ENCODE measurements at regions not wholly inside any gene's neighbourhood (a gene's known extent, or its start where the extent isn't known, plus 50 kb on each side); places are given as distances from the start of the nearest gene placed in this dataset.
"Not testable (repeated sequence)": the region's sequence is repeated elsewhere in the genome, so short reads cannot be mapped to it uniquely, and the experiment has no call there.

DNA sequence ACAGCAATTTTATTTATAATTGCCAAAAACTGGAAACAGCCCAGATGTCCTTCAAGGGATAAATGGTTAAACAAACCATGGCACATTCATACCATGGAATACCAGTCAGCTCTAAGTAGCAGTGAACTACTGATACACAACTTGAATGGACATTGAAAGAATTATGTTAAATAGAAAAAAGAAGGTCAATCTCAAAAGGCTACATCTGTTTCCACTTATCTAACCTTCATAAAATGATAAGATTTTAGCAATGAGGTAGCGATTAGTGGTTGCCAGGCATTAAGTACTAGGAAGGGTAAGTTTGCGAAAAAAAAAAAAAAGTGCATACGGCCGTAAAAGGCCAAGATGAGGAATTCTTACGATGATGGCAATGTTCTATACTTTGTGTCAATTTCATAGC is 738.7 kb upstream of the ANO3 start:
- TF ChIP-seq POLR2A (IDR thresholded peaks at IDR 0.05; ENCODE audit: low read depth, low read length), result no peak
- no peak for FAIRE-seq
- no peak for DNase-seq (ENCODE audit: insufficient read length, low spot score)

DNA sequence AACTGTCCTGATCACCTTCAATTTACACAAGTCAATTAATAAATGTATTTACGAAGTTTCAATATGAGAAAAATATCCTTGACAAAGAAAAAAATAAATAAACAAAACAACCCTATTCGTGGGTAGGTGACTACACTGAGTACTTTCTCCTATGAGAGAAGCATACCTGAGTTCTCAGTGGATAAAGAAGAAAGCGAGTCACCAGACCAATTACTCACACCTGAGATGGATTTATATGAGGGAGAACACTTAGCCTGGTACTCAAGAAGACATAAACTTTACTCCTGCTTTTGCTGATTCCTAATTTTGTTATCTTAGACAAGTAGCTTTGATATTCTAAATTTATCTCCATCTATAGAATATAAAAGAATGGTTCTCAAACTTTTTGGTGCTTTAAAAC is 735.2 kb upstream of the ANO3 start:
- DNase-seq (ENCODE audit: insufficient read length, low spot score) (no peak), FAIRE-seq (no peak)

GRCh38 chr11:25597696-25598095 is 734.2 kb upstream of the ANO3 start:
- TF ChIP-seq POLR2A (IDR thresholded peaks at IDR 0.05; ENCODE audit: low read depth, low read length), result no peak
- DNase-seq (ENCODE audit: insufficient read length, low spot score), result no peak
- no peak for FAIRE-seq

More for the DNA sequence above, 735.2 kb upstream of the ANO3 start:
- no peak for TF ChIP-seq POLR2A (IDR thresholded peaks at IDR 0.05; ENCODE audit: low read depth, low read length)

DNA sequence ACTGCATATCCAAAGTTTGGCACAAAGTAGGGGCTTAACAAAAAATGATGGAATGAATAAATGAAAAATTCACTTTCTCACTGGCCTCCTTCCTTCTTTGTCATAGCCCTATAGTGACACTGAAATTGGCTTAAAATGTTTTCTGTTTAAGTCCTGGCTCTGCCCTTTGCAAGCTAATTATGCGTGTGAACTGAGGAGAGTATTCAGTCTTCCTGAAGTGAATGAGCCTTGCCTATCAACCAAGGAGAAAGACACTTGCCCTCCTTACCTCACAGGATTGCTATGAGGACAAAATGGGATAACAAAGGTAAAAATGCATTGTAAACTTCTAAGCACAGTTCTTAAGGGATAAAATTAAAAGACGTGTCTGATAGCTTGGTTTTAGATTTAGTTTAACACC is 729.8 kb upstream of the ANO3 start:
- no peak for TF ChIP-seq POLR2A (IDR thresholded peaks at IDR 0.05; ENCODE audit: low read depth, low read length)
- FAIRE-seq (no peak), DNase-seq (ENCODE audit: insufficient read length, low spot score) (no peak)

- no peak for TF ChIP-seq POLR2A (IDR thresholded peaks at IDR 0.05; ENCODE audit: low read depth, low read length)
- DNase-seq (ENCODE audit: insufficient read length, low spot score) (no peak), FAIRE-seq (no peak)
Observed at GRCh38 chr11:25602959-25603358, 729.0 kb upstream of the ANO3 start.

- DNase-seq (ENCODE audit: insufficient read length, low spot score) (no peak), FAIRE-seq (no peak)
- no peak for TF ChIP-seq POLR2A (IDR thresholded peaks at IDR 0.05; ENCODE audit: low read depth, low read length)
Observed at GRCh38 chr11:25612806-25613205, 719.1 kb upstream of the ANO3 start.

DNA sequence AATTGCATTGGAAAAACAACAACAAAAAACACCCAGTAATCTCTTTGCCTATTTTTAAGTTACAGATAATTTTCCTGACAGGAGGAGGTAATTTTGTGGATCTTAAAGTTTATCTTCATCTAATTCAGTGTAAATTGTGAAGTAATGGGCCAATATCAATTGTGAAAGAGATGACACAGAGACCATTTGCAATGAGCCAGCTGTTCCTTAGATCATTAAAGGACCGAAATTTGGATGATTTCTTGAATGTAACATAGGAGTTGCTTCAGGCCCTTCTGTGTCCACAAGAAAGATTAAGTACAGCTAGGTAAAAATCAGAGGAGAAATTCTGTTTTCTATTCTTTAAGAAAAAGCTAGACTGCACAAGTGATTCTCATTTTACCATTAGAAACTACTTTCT is 718.5 kb upstream of the ANO3 start:
- no peak for TF ChIP-seq POLR2A (IDR thresholded peaks at IDR 0.05; ENCODE audit: low read depth, low read length)
- DNase-seq (ENCODE audit: insufficient read length, low spot score) (no peak), FAIRE-seq (no peak)

DNA sequence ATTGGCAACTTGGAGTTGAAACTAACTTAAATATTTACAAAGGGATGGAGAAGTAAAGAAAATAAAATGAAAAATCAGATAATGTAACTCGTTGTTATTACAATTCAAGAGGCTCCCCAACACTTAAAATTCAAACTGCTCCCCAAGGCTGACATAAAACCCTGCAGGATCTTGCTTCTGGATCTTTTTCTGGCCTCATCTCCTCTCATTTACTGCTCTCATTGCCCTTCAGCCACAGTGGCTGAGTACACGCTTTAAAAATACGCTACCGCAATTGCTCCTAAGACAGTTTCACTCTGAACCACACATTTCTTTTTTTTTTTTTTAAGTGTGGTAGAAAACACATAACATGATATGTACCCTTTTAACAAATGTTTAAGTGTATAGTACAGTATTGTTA is 718.1 kb upstream of the ANO3 start:
- FAIRE-seq (no peak), DNase-seq (ENCODE audit: insufficient read length, low spot score) (no peak)
- no peak for TF ChIP-seq POLR2A (IDR thresholded peaks at IDR 0.05; ENCODE audit: low read depth, low read length)

- TF ChIP-seq POLR2A (IDR thresholded peaks at IDR 0.05; ENCODE audit: low read depth, low read length), result no peak
- DNase-seq (ENCODE audit: insufficient read length, low spot score) (no peak), FAIRE-seq (no peak)
Observed at GRCh38 chr11:25615069-25615468, 716.9 kb upstream of the ANO3 start.

DNA sequence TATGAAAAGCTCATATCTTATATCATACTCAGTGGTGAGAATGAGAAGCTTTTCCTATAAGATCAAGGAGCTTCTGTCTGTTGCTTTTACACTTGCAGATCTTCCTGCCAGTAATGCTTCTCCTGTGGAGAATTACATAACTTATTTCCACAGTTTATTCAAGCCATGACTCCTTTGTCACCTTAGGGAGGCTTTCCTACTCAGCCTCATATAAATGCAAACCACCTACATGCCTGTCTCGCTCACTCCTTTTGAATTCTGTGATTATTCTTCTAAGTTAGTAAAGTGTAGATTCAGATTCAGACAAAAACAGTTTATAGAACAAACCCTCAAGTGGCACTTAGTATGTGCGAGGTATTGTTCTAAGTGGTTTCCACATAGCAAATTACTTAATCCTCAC is 716.1 kb upstream of the ANO3 start:
- DNase-seq (ENCODE audit: insufficient read length, low spot score) (no peak), FAIRE-seq (no peak)
- TF ChIP-seq POLR2A (IDR thresholded peaks at IDR 0.05; ENCODE audit: low read depth, low read length), result no peak

- TF ChIP-seq POLR2A (IDR thresholded peaks at IDR 0.05; ENCODE audit: low read depth, low read length), result no peak
- FAIRE-seq (no peak), DNase-seq (ENCODE audit: insufficient read length, low spot score) (no peak)
Observed at GRCh38 chr11:25625094-25625493, 706.8 kb upstream of the ANO3 start.

DNA sequence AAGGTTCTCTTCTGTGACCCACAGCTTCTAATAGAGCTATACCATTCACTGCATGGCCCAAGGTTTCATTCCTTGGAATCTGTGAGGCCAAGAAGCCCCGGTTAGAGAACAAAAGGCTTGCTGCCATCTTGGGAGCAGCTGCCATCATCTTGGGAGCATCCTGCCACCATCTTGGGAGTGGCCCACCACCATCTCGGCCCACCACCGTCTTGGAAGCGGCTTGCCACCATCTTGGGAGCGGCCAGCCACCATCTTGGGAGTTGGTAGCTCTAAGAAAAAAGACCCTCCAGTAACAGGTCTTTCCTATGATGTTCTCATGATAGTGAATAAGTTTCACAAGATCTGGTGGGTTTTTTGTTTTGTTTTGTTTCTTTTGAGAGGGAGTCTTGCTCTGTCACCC is 703.9 kb upstream of the ANO3 start:
- FAIRE-seq, result no peak
- no peak for TF ChIP-seq POLR2A (IDR thresholded peaks at IDR 0.05; ENCODE audit: low read depth, low read length)
- DNase-seq (ENCODE audit: insufficient read length, low spot score), result no peak

DNA sequence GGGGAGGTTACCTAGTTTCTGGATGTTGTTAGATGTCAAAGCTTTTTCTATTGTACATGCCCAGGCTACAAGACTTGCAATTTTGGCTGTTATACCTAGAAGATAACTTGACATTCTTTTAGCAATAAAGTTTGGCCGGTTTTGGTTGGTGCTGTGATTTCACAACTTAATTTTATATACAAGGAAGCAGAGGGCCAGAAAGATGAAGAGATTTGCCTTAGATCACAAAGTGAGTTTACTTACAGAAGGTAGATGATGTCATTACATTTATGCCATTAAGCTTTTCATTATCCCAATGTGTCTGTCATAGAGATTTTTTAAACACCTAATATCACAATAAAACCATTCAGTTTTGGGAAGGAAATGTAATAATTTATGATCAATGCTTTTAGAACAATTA is 698.7 kb upstream of the ANO3 start:
- DNase-seq (ENCODE audit: insufficient read length, low spot score) (no peak), FAIRE-seq (no peak)

DNA sequence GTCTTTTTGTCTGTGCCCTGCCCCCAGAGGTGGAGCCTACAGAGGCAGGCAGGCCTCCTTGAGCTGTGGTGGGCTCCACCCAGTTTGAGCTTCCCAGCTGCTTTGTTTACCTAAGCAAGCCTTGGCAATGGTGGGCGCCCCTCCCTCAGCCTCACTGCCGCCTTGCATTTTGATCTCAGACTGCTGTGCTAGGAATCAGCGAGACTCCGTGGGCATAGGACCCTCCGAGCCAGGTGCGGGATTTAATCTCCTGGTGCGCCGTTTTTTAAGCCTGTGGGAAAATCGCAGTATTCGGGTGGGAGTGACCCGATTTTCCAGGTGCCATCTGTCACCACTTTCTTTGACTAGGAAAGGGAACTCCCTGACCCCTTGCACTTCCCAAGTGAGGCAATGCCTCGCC is 682.7 kb upstream of the ANO3 start:
- not testable (repeated sequence) for DNase-seq (ENCODE audit: insufficient read length, low spot score); FAIRE-seq

More for the DNA sequence above, 698.7 kb upstream of the ANO3 start:
- TF ChIP-seq POLR2A (IDR thresholded peaks at IDR 0.05; ENCODE audit: low read depth, low read length), result no peak

DNA sequence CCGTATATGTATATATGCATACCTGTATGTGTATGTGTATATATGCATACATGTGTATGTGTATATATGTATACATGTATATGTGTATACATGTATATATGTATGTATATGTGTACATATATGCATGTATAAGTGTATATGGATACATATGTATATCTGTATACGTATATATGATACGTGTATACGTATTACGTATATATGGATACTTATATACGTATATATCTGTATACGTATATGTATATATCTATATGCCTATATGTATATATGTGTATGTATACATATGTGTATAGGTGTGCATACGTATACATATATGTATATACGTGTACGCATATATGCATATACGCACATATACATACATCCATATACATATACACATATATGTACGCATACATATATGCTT is 681.6 kb upstream of the ANO3 start:
- no peak for FAIRE-seq
- no peak for TF ChIP-seq POLR2A (IDR thresholded peaks at IDR 0.05; ENCODE audit: low read depth, low read length)
- DNase-seq (ENCODE audit: insufficient read length, low spot score), result no peak

- no peak for TF ChIP-seq POLR2A (IDR thresholded peaks at IDR 0.05; ENCODE audit: low read depth, low read length)
- DNase-seq (ENCODE audit: insufficient read length, low spot score) (no peak), FAIRE-seq (no peak)
Observed at GRCh38 chr11:25655636-25656035, 676.3 kb upstream of the ANO3 start.

Data from H54 (cell line).